Vagina (tissue), 2 donors: ENCODE measurements at regions not wholly inside any gene's neighbourhood (a gene's known extent, or its start where the extent isn't known, plus 50 kb on each side); places are given as distances from the start of the nearest gene placed in this dataset.

Experiments used
- POLR2A ChIP-seq, 2 donors: fragments of 450-650 bp; IDR thresholded peaks; one replicate each; pipeline ENCODE4 v1.6.1; 2017; ENCODE audit warnings: antibody characterized with exemption in 2 of 2, mild to moderate bottlenecking in 2 of 2, moderate library complexity in 2 of 2
- POLR2AphosphoS5 ChIP-seq, 2 donors: sonication (generic); formaldehyde crosslinking; IDR thresholded peaks; one replicate each; pipeline ENCODE4 v1.9.0; 2017; ENCODE audit warnings: antibody characterized with exemption in 2 of 2, mild to moderate bottlenecking in 2 of 2, low read depth in 1 of 2; ENCODE audit not compliant: insufficient read depth in 1 of 2
- TF ChIP-seq, protein P1 (sequence below), 3 experiments: fragments of 450-650 bp in 2 of 3; fragments of 200-600 bp in 1 of 3; sonication (generic) in 1 of 3; IDR thresholded peaks; one replicate each; pipeline ENCODE4 v1.5.1; 2017 to 2019; ENCODE audit warnings: antibody characterized with exemption in 3 of 3, mild to moderate bottlenecking in 2 of 3, moderate library complexity in 2 of 3

GRCh38 chr7:27300421-27300820, 57.8 kb downstream of the EVX1 start:
- TF ChIP-seq POLR2A (IDR thresholded peaks at IDR 0.05) (no peak), POLR2AphosphoS5 (IDR thresholded peaks at IDR 0.05; ENCODE audit: insufficient read depth in 1 of 2, low read depth in 1 of 2) (no peak)
- TF ChIP-seq, protein P1, sequence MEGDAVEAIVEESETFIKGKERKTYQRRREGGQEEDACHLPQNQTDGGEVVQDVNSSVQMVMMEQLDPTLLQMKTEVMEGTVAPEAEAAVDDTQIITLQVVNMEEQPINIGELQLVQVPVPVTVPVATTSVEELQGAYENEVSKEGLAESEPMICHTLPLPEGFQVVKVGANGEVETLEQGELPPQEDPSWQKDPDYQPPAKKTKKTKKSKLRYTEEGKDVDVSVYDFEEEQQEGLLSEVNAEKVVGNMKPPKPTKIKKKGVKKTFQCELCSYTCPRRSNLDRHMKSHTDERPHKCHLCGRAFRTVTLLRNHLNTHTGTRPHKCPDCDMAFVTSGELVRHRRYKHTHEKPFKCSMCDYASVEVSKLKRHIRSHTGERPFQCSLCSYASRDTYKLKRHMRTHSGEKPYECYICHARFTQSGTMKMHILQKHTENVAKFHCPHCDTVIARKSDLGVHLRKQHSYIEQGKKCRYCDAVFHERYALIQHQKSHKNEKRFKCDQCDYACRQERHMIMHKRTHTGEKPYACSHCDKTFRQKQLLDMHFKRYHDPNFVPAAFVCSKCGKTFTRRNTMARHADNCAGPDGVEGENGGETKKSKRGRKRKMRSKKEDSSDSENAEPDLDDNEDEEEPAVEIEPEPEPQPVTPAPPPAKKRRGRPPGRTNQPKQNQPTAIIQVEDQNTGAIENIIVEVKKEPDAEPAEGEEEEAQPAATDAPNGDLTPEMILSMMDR (IDR thresholded peaks at IDR 0.05): no peak
